ENCODE measurements at regions not wholly inside any gene's neighbourhood (a gene's known extent, or its start where the extent isn't known, plus 50 kb on each side); places are given as distances from the start of the nearest gene placed in this dataset.
A peak's percentile ranks its signal among the peaks of the same experiment; 100 is the strongest.

- Histone ChIP-seq H3K4me1 (ENCODE audit: control insufficient read depth in 1 of 2, extremely low read depth in 1 of 2, insufficient read depth in 2 of 2, low read length in 2 of 2) (no peaks in the 10 kb centered on the region), H3K27ac (ENCODE audit: low read length) (no peak overlapping the region), H3K27me3 (replicated peaks in 1 of 2; ENCODE audit: control insufficient read depth in 2 of 2, extremely low read depth in 1 of 2, insufficient read depth in 2 of 2, low read length in 1 of 2) (peaks cover 0 to 2% of the 10 kb centered on the region in 2 experiments), H3K4me3 (ENCODE audit: control insufficient read depth in 1 of 2, extremely low read depth in 1 of 2, low read length in 1 of 2) (no peak overlapping the region), H3K9me3 (no peaks in the 10 kb centered on the region), H3K36me3 (ENCODE audit: control insufficient read depth in 2 of 2, extremely low read depth in 1 of 2, insufficient read depth in 1 of 2, low read length in 1 of 2) (no peaks in the 10 kb centered on the region)
- Mint-ChIP-seq H3K27me3 (peaks cover 35 to 38% of the 10 kb centered on the region in 2 donors), H3K27ac (no peak overlapping the region), H3K36me3 (no peaks in the 10 kb centered on the region), H3K4me1 (no peaks in the 10 kb centered on the region), H3K4me3 (no peak overlapping the region), H3K9me3 (peaks cover 0 to 3% (median 0%) of the 10 kb centered on the region in 3 donors)
- DNase-seq: no peak
- ATAC-seq (replicated peaks in 1 of 4): no peak
- 67% methylated on average over 1 of the region's 3 CpGs for WGBS (ENCODE audit: insufficient coverage)
- ChIA-PET CTCF (interaction anchor here in 1 of 2 donors (0.5 to 0.6 kb wide), 2 partner anchors 240 to 398 kb away, joined by 3 read pairs; no protein-coding TSS in a partner anchor), POLR2A (no interaction called here)
Observed at GRCh38 chr9:1702701-1703100, 312.4 kb upstream of the SMARCA2 start.

GRCh38 chr9:1707291-1707690 is 307.9 kb upstream of the SMARCA2 start:
- ChIA-PET POLR2A (no interaction called here), CTCF (no interaction called here)
- Histone ChIP-seq H3K4me3 (ENCODE audit: control insufficient read depth in 1 of 2, extremely low read depth in 1 of 2, low read length in 1 of 2) (no peak overlapping the region), H3K9me3 (no peaks in the 10 kb centered on the region), H3K27me3 (replicated peaks in 1 of 2; ENCODE audit: control insufficient read depth in 2 of 2, extremely low read depth in 1 of 2, insufficient read depth in 2 of 2, low read length in 1 of 2) (no peaks in the 10 kb centered on the region), H3K4me1 (ENCODE audit: control insufficient read depth in 1 of 2, extremely low read depth in 1 of 2, insufficient read depth in 2 of 2, low read length in 2 of 2) (no peaks in the 10 kb centered on the region), H3K27ac (ENCODE audit: low read length) (no peak overlapping the region), H3K36me3 (ENCODE audit: control insufficient read depth in 2 of 2, extremely low read depth in 1 of 2, insufficient read depth in 1 of 2, low read length in 1 of 2) (no peaks in the 10 kb centered on the region)
- WGBS (ENCODE audit: insufficient coverage): 90% methylated on average over 1 of the region's 1 CpG
- Mint-ChIP-seq H3K36me3 (no peaks in the 10 kb centered on the region), H3K27me3 (peaks cover 24 to 29% of the 10 kb centered on the region in 2 donors), H3K4me1 (no peaks in the 10 kb centered on the region), H3K9me3 (no peaks in the 10 kb centered on the region), H3K4me3 (no peak overlapping the region), H3K27ac (no peak overlapping the region)
- DNase-seq: no peak
- no peak for ATAC-seq (replicated peaks in 1 of 4)

- Histone ChIP-seq H3K27me3 (replicated peaks in 1 of 2; ENCODE audit: control insufficient read depth in 2 of 2, extremely low read depth in 1 of 2, insufficient read depth in 2 of 2, low read length in 1 of 2) (peaks cover 0 to 2% of the 10 kb centered on the region in 2 experiments), H3K4me3 (ENCODE audit: control insufficient read depth in 1 of 2, extremely low read depth in 1 of 2, low read length in 1 of 2) (no peak overlapping the region), H3K4me1 (ENCODE audit: control insufficient read depth in 1 of 2, extremely low read depth in 1 of 2, insufficient read depth in 2 of 2, low read length in 2 of 2) (no peaks in the 10 kb centered on the region), H3K27ac (ENCODE audit: low read length) (no peak overlapping the region), H3K9me3 (no peaks in the 10 kb centered on the region), H3K36me3 (ENCODE audit: control insufficient read depth in 2 of 2, extremely low read depth in 1 of 2, insufficient read depth in 1 of 2, low read length in 1 of 2) (no peaks in the 10 kb centered on the region)
- ChIA-PET POLR2A (no interaction called here), CTCF (interaction anchor here in 1 of 2 donors (0.6 kb wide), 1 partner anchor 469 kb away, joined by 5 read pairs; no protein-coding TSS in a partner anchor)
- H3K27me3 Mint-ChIP-seq: peaks cover 20 to 26% of the 10 kb centered on the region in 2 donors
- ATAC-seq (replicated peaks in 1 of 4) (no peak), DNase-seq (no peak)
- no CpG with 5 or more reads among the region's 1 CpG for WGBS (ENCODE audit: insufficient coverage)
- no peak overlapping the region for H3K4me3 Mint-ChIP-seq
- no peaks in the 10 kb centered on the region for H3K4me1 Mint-ChIP-seq
- H3K27ac Mint-ChIP-seq: no peak overlapping the region
- no peaks in the 10 kb centered on the region for H3K36me3 Mint-ChIP-seq
- H3K9me3 Mint-ChIP-seq: no peaks in the 10 kb centered on the region
Observed at GRCh38 chr9:1708219-1708618, 306.9 kb upstream of the SMARCA2 start.

- H3K4me3 Mint-ChIP-seq: no peak overlapping the region
- H3K36me3 Mint-ChIP-seq: no peaks in the 10 kb centered on the region
- ChIA-PET POLR2A (no interaction called here), CTCF (interaction anchor here in 1 of 2 donors (1.3 kb wide), 1 partner anchor 378 kb away, joined by 4 read pairs; no protein-coding TSS in a partner anchor)
- DNase-seq (peak in 1 of 35 experiments; percentile 34), ATAC-seq (replicated peaks in 1 of 4) (no peak)
- H3K4me1 ChIP-seq (ENCODE audit: control insufficient read depth in 1 of 2, extremely low read depth in 1 of 2, insufficient read depth in 2 of 2, low read length in 2 of 2): no peaks in the 10 kb centered on the region
- H3K9me3 ChIP-seq: no peaks in the 10 kb centered on the region
- no peak overlapping the region for H3K27ac ChIP-seq (ENCODE audit: low read length)
- H3K4me3 ChIP-seq (ENCODE audit: control insufficient read depth in 1 of 2, extremely low read depth in 1 of 2, low read length in 1 of 2): no peak overlapping the region
- peaks cover 16 to 22% of the 10 kb centered on the region in 2 donors for H3K27me3 Mint-ChIP-seq
- H3K4me1 Mint-ChIP-seq: no peaks in the 10 kb centered on the region
- H3K27ac Mint-ChIP-seq: no peak overlapping the region
- H3K9me3 Mint-ChIP-seq: no peaks in the 10 kb centered on the region
- H3K36me3 ChIP-seq (ENCODE audit: control insufficient read depth in 2 of 2, extremely low read depth in 1 of 2, insufficient read depth in 1 of 2, low read length in 1 of 2): no peaks in the 10 kb centered on the region
- WGBS (ENCODE audit: insufficient coverage): no CpG with 5 or more reads among the region's 1 CpG
- peaks cover 0 to 2% of the 10 kb centered on the region in 2 experiments for H3K27me3 ChIP-seq (replicated peaks in 1 of 2; ENCODE audit: control insufficient read depth in 2 of 2, extremely low read depth in 1 of 2, insufficient read depth in 2 of 2, low read length in 1 of 2)
Observed at GRCh38 chr9:1709347-1709746, 305.8 kb upstream of the SMARCA2 start.

- H3K9me3 ChIP-seq: no peaks in the 10 kb centered on the region
- CTCF ChIA-PET: no interaction called here
- POLR2A ChIA-PET: no interaction called here
- no peak for ATAC-seq (replicated peaks in 1 of 4)
- no CpG with 5 or more reads among the region's 6 CpGs for WGBS (ENCODE audit: insufficient coverage)
- no peaks in the 10 kb centered on the region for H3K36me3 ChIP-seq (ENCODE audit: control insufficient read depth in 2 of 2, extremely low read depth in 1 of 2, insufficient read depth in 1 of 2, low read length in 1 of 2)
- Mint-ChIP-seq H3K9me3 (no peaks in the 10 kb centered on the region), H3K27me3 (peaks cover 9 to 27% of the 10 kb centered on the region in 2 donors), H3K4me3 (no peak overlapping the region), H3K36me3 (no peaks in the 10 kb centered on the region), H3K4me1 (no peaks in the 10 kb centered on the region), H3K27ac (no peak overlapping the region)
- H3K4me3 ChIP-seq (ENCODE audit: control insufficient read depth in 1 of 2, extremely low read depth in 1 of 2, low read length in 1 of 2): no peak overlapping the region
- no peak for DNase-seq
- H3K4me1 ChIP-seq (ENCODE audit: control insufficient read depth in 1 of 2, extremely low read depth in 1 of 2, insufficient read depth in 2 of 2, low read length in 2 of 2): no peaks in the 10 kb centered on the region
- no peak overlapping the region for H3K27ac ChIP-seq (ENCODE audit: low read length)
- peaks cover 0 to 2% of the 10 kb centered on the region in 2 experiments for H3K27me3 ChIP-seq (replicated peaks in 1 of 2; ENCODE audit: control insufficient read depth in 2 of 2, extremely low read depth in 1 of 2, insufficient read depth in 2 of 2, low read length in 1 of 2)
Observed at GRCh38 chr9:1712861-1713450, 302.2 kb upstream of the SMARCA2 start.

GRCh38 chr9:1713841-1714240 is 301.3 kb upstream of the SMARCA2 start:
- Mint-ChIP-seq H3K27me3 (peaks cover 10 to 32% of the 10 kb centered on the region in 2 donors), H3K4me3 (no peak overlapping the region), H3K27ac (no peak overlapping the region), H3K4me1 (no peaks in the 10 kb centered on the region), H3K9me3 (peaks cover 0 to 5% (median 2%) of the 10 kb centered on the region in 3 donors), H3K36me3 (no peaks in the 10 kb centered on the region)
- Histone ChIP-seq H3K9me3 (no peaks in the 10 kb centered on the region), H3K4me3 (ENCODE audit: control insufficient read depth in 1 of 2, extremely low read depth in 1 of 2, low read length in 1 of 2) (no peak overlapping the region), H3K4me1 (ENCODE audit: control insufficient read depth in 1 of 2, extremely low read depth in 1 of 2, insufficient read depth in 2 of 2, low read length in 2 of 2) (no peaks in the 10 kb centered on the region), H3K36me3 (ENCODE audit: control insufficient read depth in 2 of 2, extremely low read depth in 1 of 2, insufficient read depth in 1 of 2, low read length in 1 of 2) (no peaks in the 10 kb centered on the region), H3K27me3 (replicated peaks in 1 of 2; ENCODE audit: control insufficient read depth in 2 of 2, extremely low read depth in 1 of 2, insufficient read depth in 2 of 2, low read length in 1 of 2) (peaks cover 0 to 2% of the 10 kb centered on the region in 2 experiments), H3K27ac (ENCODE audit: low read length) (no peak overlapping the region)
- POLR2A ChIA-PET: no interaction called here
- no peak for DNase-seq
- CTCF ChIA-PET: no interaction called here
- no peak for ATAC-seq (replicated peaks in 1 of 4)
- 60% methylated on average over 1 of the region's 3 CpGs for WGBS (ENCODE audit: insufficient coverage)

Measured in T-cell (primary cell).